ENCODE measurements at regions not wholly inside any gene's neighbourhood (a gene's known extent, or its start where the extent isn't known, plus 50 kb on each side); places are given as distances from the start of the nearest gene placed in this dataset.

GRCh38 chr22:49483281-49483870, 344.3 kb downstream of the BRD1 start:
- Histone ChIP-seq H3K9me3 (no peaks in the 10 kb centered on the region), H3K4me1 (ENCODE audit: control insufficient read depth in 1 of 2, extremely low read depth in 1 of 2, insufficient read depth in 2 of 2, low read length in 2 of 2) (no peaks in the 10 kb centered on the region), H3K4me3 (ENCODE audit: control insufficient read depth in 1 of 2, extremely low read depth in 1 of 2, low read length in 1 of 2) (no peak overlapping the region), H3K36me3 (ENCODE audit: control insufficient read depth in 2 of 2, extremely low read depth in 1 of 2, insufficient read depth in 1 of 2, low read length in 1 of 2) (no peaks in the 10 kb centered on the region), H3K27me3 (replicated peaks in 1 of 2; ENCODE audit: control insufficient read depth in 2 of 2, extremely low read depth in 1 of 2, insufficient read depth in 2 of 2, low read length in 1 of 2) (peaks cover 0 to 23% of the 10 kb centered on the region in 2 experiments), H3K27ac (ENCODE audit: low read length) (no peak overlapping the region)
- peaks cover 0 to 2% (median 0%) of the 10 kb centered on the region in 3 donors for H3K9me3 Mint-ChIP-seq
- H3K36me3 Mint-ChIP-seq, result no peaks in the 10 kb centered on the region
- no peak for DNase-seq
- H3K27me3 Mint-ChIP-seq, result peaks cover 4 to 30% of the 10 kb centered on the region in 2 donors
- ChIA-PET CTCF (no interaction called here), POLR2A (no interaction called here)
- no peak overlapping the region for H3K27ac Mint-ChIP-seq
- H3K4me1 Mint-ChIP-seq, result peaks cover 0 to 2% (median 0%) of the 10 kb centered on the region in 3 donors
- 80% methylated on average over 9 of the region's 17 CpGs for WGBS (ENCODE audit: insufficient coverage)
- no peak overlapping the region for H3K4me3 Mint-ChIP-seq
- ATAC-seq (replicated peaks in 1 of 4), result no peak

DNA sequence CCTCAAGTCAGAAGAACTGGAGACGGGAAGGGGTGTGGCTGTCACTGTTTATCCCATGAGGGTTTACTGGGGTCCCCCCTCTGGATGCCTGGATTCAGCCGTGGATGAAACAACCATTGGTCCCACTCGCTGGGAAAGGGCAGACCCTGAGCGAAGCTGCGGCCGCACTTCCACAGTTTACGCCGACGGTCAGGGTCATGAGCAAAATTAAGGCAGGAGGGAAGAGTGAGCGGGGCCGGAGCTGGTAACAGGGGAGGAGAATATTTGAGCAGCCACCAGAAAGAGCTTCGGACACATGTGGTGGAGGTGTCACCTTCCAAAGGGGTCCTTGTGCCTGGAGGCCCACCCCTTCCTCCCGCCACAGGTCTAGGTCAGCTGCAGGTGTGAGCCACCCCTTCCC, 344.9 kb downstream of the BRD1 start:
- peaks cover 0 to 2% (median 0%) of the 10 kb centered on the region in 3 donors for H3K4me1 Mint-ChIP-seq
- Histone ChIP-seq H3K27me3 (replicated peaks in 1 of 2; ENCODE audit: control insufficient read depth in 2 of 2, extremely low read depth in 1 of 2, insufficient read depth in 2 of 2, low read length in 1 of 2) (peaks cover 0 to 21% of the 10 kb centered on the region in 2 experiments), H3K27ac (ENCODE audit: low read length) (no peak overlapping the region), H3K4me1 (ENCODE audit: control insufficient read depth in 1 of 2, extremely low read depth in 1 of 2, insufficient read depth in 2 of 2, low read length in 2 of 2) (no peaks in the 10 kb centered on the region), H3K9me3 (no peaks in the 10 kb centered on the region), H3K36me3 (ENCODE audit: control insufficient read depth in 2 of 2, extremely low read depth in 1 of 2, insufficient read depth in 1 of 2, low read length in 1 of 2) (no peaks in the 10 kb centered on the region), H3K4me3 (ENCODE audit: control insufficient read depth in 1 of 2, extremely low read depth in 1 of 2, low read length in 1 of 2) (no peak overlapping the region)
- no peak overlapping the region for H3K27ac Mint-ChIP-seq
- H3K4me3 Mint-ChIP-seq, result no peak overlapping the region
- POLR2A ChIA-PET, result no interaction called here
- no peak for ATAC-seq (replicated peaks in 1 of 4)
- 91% methylated on average over 11 of the region's 13 CpGs for WGBS (ENCODE audit: insufficient coverage)
- no peaks in the 10 kb centered on the region for H3K36me3 Mint-ChIP-seq
- CTCF ChIA-PET, result no interaction called here
- peaks cover 4 to 30% of the 10 kb centered on the region in 2 donors for H3K27me3 Mint-ChIP-seq
- no peak for DNase-seq
- H3K9me3 Mint-ChIP-seq, result peaks cover 0 to 2% (median 0%) of the 10 kb centered on the region in 3 donors

DNA sequence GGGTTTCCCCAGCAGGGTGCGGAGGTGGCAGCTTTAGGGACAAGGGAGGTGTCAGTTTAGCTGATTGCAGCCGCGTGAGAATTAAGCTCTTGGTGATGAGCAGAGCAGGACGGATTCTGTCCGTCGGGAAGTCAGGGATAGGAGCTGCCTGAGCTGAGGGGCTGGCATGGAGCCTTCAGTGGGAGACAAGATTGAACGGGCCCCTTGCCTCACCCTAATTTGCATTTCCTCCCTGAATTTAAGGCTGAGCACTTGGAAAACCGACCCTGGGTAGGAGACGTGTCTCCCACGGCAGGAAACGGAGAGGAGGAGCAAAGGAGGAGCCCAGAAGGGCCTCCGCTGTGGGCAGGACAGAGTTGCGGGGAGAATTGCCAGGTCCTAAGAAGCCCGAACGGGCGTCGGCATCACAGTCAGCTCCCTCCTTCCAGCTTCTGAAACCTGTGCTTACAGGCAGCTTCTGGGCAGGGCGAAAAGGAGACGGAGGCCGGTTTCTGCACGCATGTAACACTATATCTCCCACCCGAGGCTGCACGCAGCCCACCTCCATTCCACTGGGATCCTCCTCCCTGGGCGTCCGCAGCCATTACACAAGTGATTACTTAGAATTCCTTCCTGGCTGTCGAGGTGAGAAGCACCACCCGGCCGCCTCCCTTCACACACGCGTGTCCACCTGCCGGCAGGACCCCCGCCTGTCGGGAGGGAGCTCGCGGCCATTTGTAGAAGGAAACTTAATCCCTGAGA, 345.8 kb downstream of the BRD1 start:
- peak overlapping the region in 1 of 3 donors; percentile 16 for H3K4me3 Mint-ChIP-seq
- Histone ChIP-seq H3K9me3 (no peaks in the 10 kb centered on the region), H3K4me3 (ENCODE audit: control insufficient read depth in 1 of 2, extremely low read depth in 1 of 2, low read length in 1 of 2) (no peak overlapping the region), H3K36me3 (ENCODE audit: control insufficient read depth in 2 of 2, extremely low read depth in 1 of 2, insufficient read depth in 1 of 2, low read length in 1 of 2) (no peaks in the 10 kb centered on the region), H3K4me1 (ENCODE audit: control insufficient read depth in 1 of 2, extremely low read depth in 1 of 2, insufficient read depth in 2 of 2, low read length in 2 of 2) (no peaks in the 10 kb centered on the region), H3K27ac (ENCODE audit: low read length) (no peak overlapping the region), H3K27me3 (replicated peaks in 1 of 2; ENCODE audit: control insufficient read depth in 2 of 2, extremely low read depth in 1 of 2, insufficient read depth in 2 of 2, low read length in 1 of 2) (peaks cover 0 to 21% of the 10 kb centered on the region in 2 experiments)
- 44% methylated on average over 30 of the region's 35 CpGs for WGBS (ENCODE audit: insufficient coverage)
- CTCF ChIA-PET, result no interaction called here
- H3K27ac Mint-ChIP-seq, result peak overlapping the region in 1 of 2 donors; percentile 49
- H3K36me3 Mint-ChIP-seq, result no peaks in the 10 kb centered on the region
- DNase-seq (no peak), ATAC-seq (replicated peaks in 1 of 4) (no peak)
- peaks cover 0 to 4% (median 2%) of the 10 kb centered on the region in 3 donors for H3K9me3 Mint-ChIP-seq
- POLR2A ChIA-PET, result no interaction called here
- H3K4me1 Mint-ChIP-seq, result peaks cover 0 to 2% (median 0%) of the 10 kb centered on the region in 3 donors
- H3K27me3 Mint-ChIP-seq, result peaks cover 4 to 30% of the 10 kb centered on the region in 2 donors

DNA sequence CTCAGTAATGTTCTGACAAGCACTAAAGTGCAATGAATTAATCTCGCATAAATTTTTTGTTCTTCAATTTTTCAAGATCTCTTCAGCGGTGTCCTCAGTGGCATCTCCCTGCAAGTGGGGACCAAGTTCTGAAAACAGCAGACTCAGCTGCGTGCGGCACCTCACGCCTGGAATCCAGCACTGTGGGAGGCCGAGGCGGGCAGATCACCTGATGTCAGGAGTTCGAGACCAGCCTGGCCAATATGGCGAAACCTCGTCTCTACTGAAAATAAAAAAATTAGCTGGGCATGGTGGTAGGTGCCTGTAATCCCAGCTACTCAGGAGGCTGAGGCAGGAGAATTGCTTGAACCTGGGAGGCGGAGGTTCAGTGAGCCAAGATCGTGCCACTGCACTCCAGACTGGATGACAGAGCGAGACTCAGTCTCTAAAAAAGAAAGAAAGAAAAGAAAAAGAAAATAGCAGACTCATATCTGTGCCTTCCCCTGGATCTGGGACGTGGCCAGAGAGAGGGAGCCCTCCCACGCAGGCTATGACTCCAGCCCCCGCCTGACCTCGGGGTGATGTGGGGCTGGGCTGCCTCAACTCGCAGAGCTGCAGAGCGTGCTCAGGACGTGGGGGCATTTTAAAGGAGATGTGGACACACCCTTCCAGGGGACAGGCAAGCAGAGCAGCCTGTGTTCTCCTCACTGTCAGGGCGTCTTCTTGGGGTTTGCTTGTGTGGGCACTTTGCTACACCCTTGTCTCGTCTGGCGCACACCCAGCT, 346.6 kb downstream of the BRD1 start:
- ChIA-PET POLR2A (no interaction called here), CTCF (no interaction called here)
- no peaks in the 10 kb centered on the region for H3K4me1 ChIP-seq (ENCODE audit: control insufficient read depth in 1 of 2, extremely low read depth in 1 of 2, insufficient read depth in 2 of 2, low read length in 2 of 2)
- H3K27ac ChIP-seq (ENCODE audit: low read length), result no peak overlapping the region
- H3K36me3 ChIP-seq (ENCODE audit: control insufficient read depth in 2 of 2, extremely low read depth in 1 of 2, insufficient read depth in 1 of 2, low read length in 1 of 2), result no peaks in the 10 kb centered on the region
- Mint-ChIP-seq H3K36me3 (no peaks in the 10 kb centered on the region), H3K4me3 (peak overlapping the region in 1 of 3 donors; percentile 16), H3K9me3 (peaks cover 0 to 8% (median 3%) of the 10 kb centered on the region in 3 donors), H3K4me1 (peaks cover 0 to 2% (median 0%) of the 10 kb centered on the region in 3 donors), H3K27ac (no peak overlapping the region), H3K27me3 (peaks cover 4 to 32% of the 10 kb centered on the region in 2 donors)
- peaks cover 0 to 21% of the 10 kb centered on the region in 2 experiments for H3K27me3 ChIP-seq (replicated peaks in 1 of 2; ENCODE audit: control insufficient read depth in 2 of 2, extremely low read depth in 1 of 2, insufficient read depth in 2 of 2, low read length in 1 of 2)
- 78% methylated on average over 19 of the region's 23 CpGs for WGBS (ENCODE audit: insufficient coverage)
- H3K4me3 ChIP-seq (ENCODE audit: control insufficient read depth in 1 of 2, extremely low read depth in 1 of 2, low read length in 1 of 2), result no peak overlapping the region
- ATAC-seq (replicated peaks in 1 of 4) (no peak), DNase-seq (no peak)
- H3K9me3 ChIP-seq, result no peaks in the 10 kb centered on the region

DNA sequence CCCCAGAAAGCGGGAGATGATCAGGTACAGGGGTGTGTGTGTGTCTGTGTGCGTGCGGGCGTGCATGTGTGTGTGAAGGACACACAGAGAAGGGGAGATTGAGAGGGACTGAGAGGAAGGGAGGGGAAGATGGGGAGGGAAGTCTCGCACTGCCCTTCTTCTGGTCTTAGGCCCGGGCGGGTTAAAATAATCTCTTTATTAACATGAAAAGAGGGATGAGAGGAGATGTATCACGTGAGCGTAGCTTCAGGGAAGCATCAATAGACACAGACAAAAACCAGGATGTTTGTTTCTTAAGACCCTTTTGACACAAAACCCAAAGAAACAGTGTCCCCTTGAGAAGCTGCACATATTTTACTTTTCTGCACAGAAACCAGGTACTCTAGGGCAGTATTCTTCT, 347.3 kb downstream of the BRD1 start:
- no peak overlapping the region for H3K27ac ChIP-seq (ENCODE audit: low read length)
- Mint-ChIP-seq H3K4me3 (no peak overlapping the region), H3K27ac (no peak overlapping the region), H3K36me3 (no peaks in the 10 kb centered on the region), H3K27me3 (peaks cover 4 to 32% of the 10 kb centered on the region in 2 donors), H3K4me1 (peaks cover 0 to 2% (median 0%) of the 10 kb centered on the region in 3 donors), H3K9me3 (peaks cover 0 to 8% (median 3%) of the 10 kb centered on the region in 3 donors)
- no peaks in the 10 kb centered on the region for H3K9me3 ChIP-seq
- no peaks in the 10 kb centered on the region for H3K36me3 ChIP-seq (ENCODE audit: control insufficient read depth in 2 of 2, extremely low read depth in 1 of 2, insufficient read depth in 1 of 2, low read length in 1 of 2)
- H3K4me1 ChIP-seq (ENCODE audit: control insufficient read depth in 1 of 2, extremely low read depth in 1 of 2, insufficient read depth in 2 of 2, low read length in 2 of 2), result no peaks in the 10 kb centered on the region
- ChIA-PET CTCF (no interaction called here), POLR2A (no interaction called here)
- ATAC-seq (replicated peaks in 1 of 4), result no peak
- no peak overlapping the region for H3K4me3 ChIP-seq (ENCODE audit: control insufficient read depth in 1 of 2, extremely low read depth in 1 of 2, low read length in 1 of 2)
- no peak for DNase-seq
- peaks cover 0 to 21% of the 10 kb centered on the region in 2 experiments for H3K27me3 ChIP-seq (replicated peaks in 1 of 2; ENCODE audit: control insufficient read depth in 2 of 2, extremely low read depth in 1 of 2, insufficient read depth in 2 of 2, low read length in 1 of 2)
- no CpG with 5 or more reads among the region's 9 CpGs for WGBS (ENCODE audit: insufficient coverage)

DNA sequence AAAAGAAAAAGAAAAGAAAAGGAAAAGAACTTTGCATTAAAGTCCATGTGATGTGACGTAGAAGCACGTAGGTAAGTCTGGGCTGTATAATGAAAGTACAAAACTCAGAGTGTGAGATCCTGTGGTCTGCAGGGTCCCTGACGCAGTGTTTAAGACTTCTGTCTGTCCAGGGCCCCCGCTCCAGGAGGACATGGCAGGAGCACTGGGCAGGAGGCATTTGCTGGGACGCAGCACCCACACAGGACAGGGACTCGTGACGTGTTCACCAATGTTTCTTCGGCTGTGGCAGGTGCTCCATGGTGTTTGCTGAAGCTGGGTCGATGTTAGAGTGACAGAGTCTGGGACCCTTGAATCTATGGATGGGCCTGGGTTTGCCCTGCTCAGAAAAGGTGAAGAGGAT, 348.1 kb downstream of the BRD1 start:
- H3K4me3 Mint-ChIP-seq, result no peak overlapping the region
- Histone ChIP-seq H3K4me3 (ENCODE audit: control insufficient read depth in 1 of 2, extremely low read depth in 1 of 2, low read length in 1 of 2) (no peak overlapping the region), H3K27me3 (replicated peaks in 1 of 2; ENCODE audit: control insufficient read depth in 2 of 2, extremely low read depth in 1 of 2, insufficient read depth in 2 of 2, low read length in 1 of 2) (peaks cover 0 to 21% of the 10 kb centered on the region in 2 experiments), H3K4me1 (ENCODE audit: control insufficient read depth in 1 of 2, extremely low read depth in 1 of 2, insufficient read depth in 2 of 2, low read length in 2 of 2) (no peaks in the 10 kb centered on the region), H3K9me3 (no peaks in the 10 kb centered on the region), H3K27ac (ENCODE audit: low read length) (no peak overlapping the region), H3K36me3 (ENCODE audit: control insufficient read depth in 2 of 2, extremely low read depth in 1 of 2, insufficient read depth in 1 of 2, low read length in 1 of 2) (no peaks in the 10 kb centered on the region)
- peaks cover 4 to 35% of the 10 kb centered on the region in 2 donors for H3K27me3 Mint-ChIP-seq
- H3K4me1 Mint-ChIP-seq, result peaks cover 0 to 2% (median 0%) of the 10 kb centered on the region in 3 donors
- DNase-seq (no peak), ATAC-seq (replicated peaks in 1 of 4) (no peak)
- H3K9me3 Mint-ChIP-seq, result peaks cover 0 to 8% (median 3%) of the 10 kb centered on the region in 3 donors
- CTCF ChIA-PET, result no interaction called here
- 88% methylated on average over 8 of the region's 9 CpGs for WGBS (ENCODE audit: insufficient coverage)
- POLR2A ChIA-PET, result no interaction called here
- H3K27ac Mint-ChIP-seq, result no peak overlapping the region
- H3K36me3 Mint-ChIP-seq, result no peaks in the 10 kb centered on the region

Measured in T-cell (primary cell).